ENCODE measurements at regions not wholly inside any gene's neighbourhood (a gene's known extent, or its start where the extent isn't known, plus 50 kb on each side); places are given as distances from the start of the nearest gene placed in this dataset.

GRCh38 chr6:157768304-157768703 lies 54.7 kb upstream of the SNX9 start:
- no peak for TF ChIP-seq RNF2 (IDR thresholded peaks at IDR 0.05; ENCODE audit: borderline replicate concordance, low read depth)
- TF ChIP-seq TP53 (CRISPR knock-in tag; IDR thresholded peaks at IDR 0.05) = no peak
- no peak for TF ChIP-seq SMC3 (IDR thresholded peaks at IDR 0.05)
- TF ChIP-seq CEBPB (IDR thresholded peaks at IDR 0.05) = no peak
- TF ChIP-seq, protein P1, sequence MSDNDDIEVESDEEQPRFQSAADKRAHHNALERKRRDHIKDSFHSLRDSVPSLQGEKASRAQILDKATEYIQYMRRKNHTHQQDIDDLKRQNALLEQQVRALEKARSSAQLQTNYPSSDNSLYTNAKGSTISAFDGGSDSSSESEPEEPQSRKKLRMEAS (IDR thresholded peaks at IDR 0.05) = no peak
- TF ChIP-seq CTCF (IDR thresholded peaks at IDR 0.05) = no peak
- no peak for TF ChIP-seq POLR2A (IDR thresholded peaks at IDR 0.05; ENCODE audit: low read length)
- TF ChIP-seq, protein P2, sequence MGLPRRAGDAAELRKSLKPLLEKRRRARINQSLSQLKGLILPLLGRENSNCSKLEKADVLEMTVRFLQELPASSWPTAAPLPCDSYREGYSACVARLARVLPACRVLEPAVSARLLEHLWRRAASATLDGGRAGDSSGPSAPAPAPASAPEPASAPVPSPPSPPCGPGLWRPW (IDR thresholded peaks at IDR 0.05) = no peak
